ENCODE measurements at regions not wholly inside any gene's neighbourhood (a gene's known extent, or its start where the extent isn't known, plus 50 kb on each side); places are given as distances from the start of the nearest gene placed in this dataset.

DNA sequence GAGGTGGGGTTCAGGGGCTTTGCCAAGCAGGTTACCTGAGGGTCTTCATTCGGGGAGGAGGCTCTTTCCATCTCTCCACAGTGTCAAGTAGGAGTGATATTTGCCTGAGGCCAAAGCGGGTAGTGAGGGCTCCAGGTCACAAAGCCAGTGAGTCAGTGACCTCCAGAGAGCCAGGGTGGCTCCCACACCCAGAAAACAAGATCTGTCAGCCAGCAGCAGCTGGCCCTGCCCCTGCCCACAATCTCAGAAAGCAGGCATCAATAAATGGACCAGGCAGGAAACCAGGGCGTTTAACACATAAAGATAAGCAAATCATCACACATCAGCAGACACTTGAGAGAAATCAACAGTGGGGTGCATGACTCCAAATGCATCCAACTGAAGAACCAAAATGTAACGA, 250.8 kb downstream of the CDH26 start:
- H3K4me3 ChIP-seq (ENCODE audit: low read length in 3 of 3) = no peak overlapping the region
- TF ChIP-seq, protein P1, sequence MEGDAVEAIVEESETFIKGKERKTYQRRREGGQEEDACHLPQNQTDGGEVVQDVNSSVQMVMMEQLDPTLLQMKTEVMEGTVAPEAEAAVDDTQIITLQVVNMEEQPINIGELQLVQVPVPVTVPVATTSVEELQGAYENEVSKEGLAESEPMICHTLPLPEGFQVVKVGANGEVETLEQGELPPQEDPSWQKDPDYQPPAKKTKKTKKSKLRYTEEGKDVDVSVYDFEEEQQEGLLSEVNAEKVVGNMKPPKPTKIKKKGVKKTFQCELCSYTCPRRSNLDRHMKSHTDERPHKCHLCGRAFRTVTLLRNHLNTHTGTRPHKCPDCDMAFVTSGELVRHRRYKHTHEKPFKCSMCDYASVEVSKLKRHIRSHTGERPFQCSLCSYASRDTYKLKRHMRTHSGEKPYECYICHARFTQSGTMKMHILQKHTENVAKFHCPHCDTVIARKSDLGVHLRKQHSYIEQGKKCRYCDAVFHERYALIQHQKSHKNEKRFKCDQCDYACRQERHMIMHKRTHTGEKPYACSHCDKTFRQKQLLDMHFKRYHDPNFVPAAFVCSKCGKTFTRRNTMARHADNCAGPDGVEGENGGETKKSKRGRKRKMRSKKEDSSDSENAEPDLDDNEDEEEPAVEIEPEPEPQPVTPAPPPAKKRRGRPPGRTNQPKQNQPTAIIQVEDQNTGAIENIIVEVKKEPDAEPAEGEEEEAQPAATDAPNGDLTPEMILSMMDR (IDR thresholded peaks at IDR 0.05; ENCODE audit: borderline replicate concordance, extremely low read depth, insufficient read depth) = no peak
- no peak overlapping the region for H3K27ac ChIP-seq (ENCODE audit: low read depth in 2 of 2, low read length in 2 of 2)
- no peak for FAIRE-seq
- H3K9ac ChIP-seq (ENCODE audit: low read length in 3 of 3) = no peak overlapping the region
- no peaks in the 10 kb centered on the region for H3K4me1 ChIP-seq (ENCODE audit: control insufficient read depth in 2 of 3, insufficient read depth in 2 of 3, low read depth in 1 of 3, low read length in 3 of 3)
- DNase-seq = no peak
- no peaks in the 10 kb centered on the region for H3K9me3 ChIP-seq (ENCODE audit: control insufficient read depth in 2 of 3, insufficient read depth in 1 of 3, low read length in 3 of 3)
- intact Hi-C loops (cut with DNase I) = no loop called here
- H3K36me3 ChIP-seq (ENCODE audit: control insufficient read depth in 2 of 3, insufficient read depth in 3 of 3, low read length in 3 of 3) = no peaks in the 10 kb centered on the region
- H3K27me3 ChIP-seq (ENCODE audit: control insufficient read depth, insufficient read depth, low read length) = no peaks in the 10 kb centered on the region

DNA sequence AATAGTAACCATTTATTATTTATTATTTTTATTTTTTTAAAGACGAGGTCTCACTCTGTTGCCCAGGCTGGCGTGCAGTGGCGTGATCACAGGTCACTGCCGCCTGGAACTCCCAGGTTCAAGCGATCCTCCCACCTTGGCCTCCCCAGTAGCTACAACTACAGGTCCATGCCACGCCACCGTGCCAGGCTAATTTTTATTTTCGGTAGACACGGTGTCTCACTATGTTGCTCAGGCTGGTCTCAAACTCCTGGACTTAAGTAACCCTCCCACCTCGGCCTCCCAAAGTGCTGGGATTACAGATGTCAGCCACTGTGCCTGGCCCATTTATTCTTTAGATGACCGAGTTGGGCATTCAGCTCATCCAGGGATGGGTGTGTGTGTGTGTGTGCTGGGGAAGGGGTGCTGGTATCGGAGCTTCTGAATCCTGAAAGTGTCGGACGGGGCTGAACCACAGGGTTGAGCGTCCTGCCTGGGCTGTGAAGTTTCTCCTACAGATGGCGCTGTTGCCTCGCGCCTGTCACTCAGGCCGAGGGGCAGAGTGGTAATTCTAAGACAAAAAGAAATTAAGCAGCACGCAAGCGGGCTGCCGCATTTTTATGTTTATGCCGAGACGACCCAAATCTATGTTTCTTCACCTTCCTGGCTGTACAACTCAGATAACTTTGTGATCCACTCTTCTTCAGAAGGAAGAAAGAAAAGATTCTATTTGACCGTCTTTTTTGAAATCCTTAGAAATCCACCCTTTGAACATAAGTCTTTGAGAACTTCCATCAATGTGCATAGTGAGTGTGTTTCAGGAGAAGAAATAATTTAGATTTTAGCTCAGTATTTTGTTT, 252.8 kb downstream of the CDH26 start:
- H3K4me3 ChIP-seq (ENCODE audit: low read length in 3 of 3) = no peak overlapping the region
- FAIRE-seq = no peak

DNA sequence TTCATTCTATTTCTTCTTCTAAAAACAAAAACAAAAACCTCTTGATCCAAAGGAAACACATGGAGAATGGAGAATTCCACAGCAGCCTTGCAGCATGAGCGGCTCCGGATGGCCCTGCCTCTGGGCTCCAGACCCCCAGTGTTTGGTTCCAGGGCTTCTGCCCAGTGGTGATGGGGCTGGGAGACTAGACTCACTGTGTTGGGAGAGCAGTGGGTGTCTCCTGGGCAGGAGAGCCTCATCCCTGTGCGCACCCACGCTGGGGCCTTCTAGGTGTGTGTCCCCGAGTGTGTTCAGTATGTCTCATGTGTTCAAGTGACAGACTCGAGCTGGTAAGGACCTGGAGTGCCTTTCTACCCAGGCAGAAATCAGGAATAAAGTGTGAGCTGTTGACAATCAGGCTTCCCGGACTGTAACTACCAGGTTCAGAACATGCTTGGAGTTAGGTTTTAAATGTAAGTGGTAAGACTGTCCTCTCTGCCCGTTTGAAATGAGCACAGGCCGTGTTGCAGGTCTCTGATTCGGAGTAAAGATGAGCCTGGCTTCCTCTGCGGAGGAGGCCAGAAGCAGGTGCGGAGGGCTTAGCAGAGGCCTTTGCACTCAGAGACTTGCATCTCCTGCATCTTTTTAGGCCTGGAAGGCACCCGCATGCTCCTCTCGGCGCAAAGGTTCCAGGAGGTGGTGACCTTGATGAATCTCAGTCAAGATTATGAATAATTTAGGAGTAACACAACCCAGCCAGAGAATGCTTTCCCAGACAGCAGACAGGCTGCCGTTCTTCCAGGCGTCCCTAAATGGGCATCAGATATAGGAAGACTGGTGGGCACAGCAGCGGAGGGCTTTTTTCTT, 253.6 kb downstream of the CDH26 start:
- Histone ChIP-seq H3K4me3 (ENCODE audit: low read length in 3 of 3) (no peak overlapping the region), H3K27me3 (ENCODE audit: control insufficient read depth, insufficient read depth, low read length) (no peaks in the 10 kb centered on the region), H3K36me3 (ENCODE audit: control insufficient read depth in 2 of 3, insufficient read depth in 3 of 3, low read length in 3 of 3) (no peaks in the 10 kb centered on the region), H3K27ac (ENCODE audit: low read depth in 2 of 2, low read length in 2 of 2) (no peak overlapping the region), H3K9me3 (ENCODE audit: control insufficient read depth in 2 of 3, insufficient read depth in 1 of 3, low read length in 3 of 3) (no peaks in the 10 kb centered on the region), H3K4me1 (ENCODE audit: control insufficient read depth in 2 of 3, insufficient read depth in 2 of 3, low read depth in 1 of 3, low read length in 3 of 3) (no peaks in the 10 kb centered on the region), H3K9ac (ENCODE audit: low read length in 3 of 3) (no peak overlapping the region)
- intact Hi-C loops (cut with DNase I) = no loop called here
- FAIRE-seq (no peak), DNase-seq (peak in 1 of 5 donors; percentile 43)
- TF ChIP-seq, protein P1 (IDR thresholded peaks at IDR 0.05; ENCODE audit: borderline replicate concordance, extremely low read depth, insufficient read depth) = no peak

More for the DNA sequence above, 252.8 kb downstream of the CDH26 start:
- H3K27me3 ChIP-seq (ENCODE audit: control insufficient read depth, insufficient read depth, low read length) = no peaks in the 10 kb centered on the region
- no peak overlapping the region for H3K9ac ChIP-seq (ENCODE audit: low read length in 3 of 3)
- intact Hi-C loops (cut with DNase I) = no loop called here
- DNase-seq = peak; percentile 70 to 80 (median 76)
- H3K36me3 ChIP-seq (ENCODE audit: control insufficient read depth in 2 of 3, insufficient read depth in 3 of 3, low read length in 3 of 3) = no peaks in the 10 kb centered on the region
- TF ChIP-seq, protein P1 (IDR thresholded peaks at IDR 0.05; ENCODE audit: borderline replicate concordance, extremely low read depth, insufficient read depth) = peak; percentile 81
- H3K27ac ChIP-seq (ENCODE audit: low read depth in 2 of 2, low read length in 2 of 2) = no peak overlapping the region
- H3K9me3 ChIP-seq (ENCODE audit: control insufficient read depth in 2 of 3, insufficient read depth in 1 of 3, low read length in 3 of 3) = no peaks in the 10 kb centered on the region
- H3K4me1 ChIP-seq (ENCODE audit: control insufficient read depth in 2 of 3, insufficient read depth in 2 of 3, low read depth in 1 of 3, low read length in 3 of 3) = no peaks in the 10 kb centered on the region

Data from kidney (tissue), 13 donors.